ENCODE measurements at regions not wholly inside any gene's neighbourhood (a gene's known extent, or its start where the extent isn't known, plus 50 kb on each side); places are given as distances from the start of the nearest gene placed in this dataset.

- TF ChIP-seq, protein P1, sequence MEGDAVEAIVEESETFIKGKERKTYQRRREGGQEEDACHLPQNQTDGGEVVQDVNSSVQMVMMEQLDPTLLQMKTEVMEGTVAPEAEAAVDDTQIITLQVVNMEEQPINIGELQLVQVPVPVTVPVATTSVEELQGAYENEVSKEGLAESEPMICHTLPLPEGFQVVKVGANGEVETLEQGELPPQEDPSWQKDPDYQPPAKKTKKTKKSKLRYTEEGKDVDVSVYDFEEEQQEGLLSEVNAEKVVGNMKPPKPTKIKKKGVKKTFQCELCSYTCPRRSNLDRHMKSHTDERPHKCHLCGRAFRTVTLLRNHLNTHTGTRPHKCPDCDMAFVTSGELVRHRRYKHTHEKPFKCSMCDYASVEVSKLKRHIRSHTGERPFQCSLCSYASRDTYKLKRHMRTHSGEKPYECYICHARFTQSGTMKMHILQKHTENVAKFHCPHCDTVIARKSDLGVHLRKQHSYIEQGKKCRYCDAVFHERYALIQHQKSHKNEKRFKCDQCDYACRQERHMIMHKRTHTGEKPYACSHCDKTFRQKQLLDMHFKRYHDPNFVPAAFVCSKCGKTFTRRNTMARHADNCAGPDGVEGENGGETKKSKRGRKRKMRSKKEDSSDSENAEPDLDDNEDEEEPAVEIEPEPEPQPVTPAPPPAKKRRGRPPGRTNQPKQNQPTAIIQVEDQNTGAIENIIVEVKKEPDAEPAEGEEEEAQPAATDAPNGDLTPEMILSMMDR (IDR thresholded peaks at IDR 0.05; ENCODE audit: extremely low read depth in 1 of 2, insufficient read depth in 1 of 2, low read depth in 1 of 2, low read length in 2 of 2): no peak
- TF ChIP-seq POLR2A (IDR thresholded peaks at IDR 0.05; ENCODE audit: low read depth, low read length): no peak
- TF ChIP-seq POLR2AphosphoS5 (IDR thresholded peaks at IDR 0.05; ENCODE audit: insufficient read depth, low read depth, low read length): no peak
- TF ChIP-seq JUN (IDR thresholded peaks at IDR 0.05; ENCODE audit: borderline replicate concordance, insufficient read depth, insufficient read length, low read depth): no peak
- TF ChIP-seq EZH2 (IDR thresholded peaks at IDR 0.05; ENCODE audit: borderline replicate concordance, low read depth, low read length, severe bottlenecking): no peak
Measured at GRCh38 chr3:1506090-1506489, 413.3 kb downstream of the CNTN6 start.
